NCI-H510A treated with DMSO at 0.1 percent for 48 hours (cell line): ENCODE measurements at regions not wholly inside any gene's neighbourhood (a gene's known extent, or its start where the extent isn't known, plus 50 kb on each side); places are given as distances from the start of the nearest gene placed in this dataset.
"Not testable (repeated sequence)": the region's sequence is repeated elsewhere in the genome, so short reads cannot be mapped to it uniquely, and the experiment has no call there.

Experiments
- DNase-seq: peaks from one replicate; lab custom pipeline; 2025; lab: John Stamatoyannopoulos, UW

- no peak for DNase-seq
These were observed 348.6 kb upstream of the KCNH7 start for GRCh38 chr2:163187119-163187518.

- no peak for DNase-seq
These were observed 346.6 kb upstream of the KCNH7 start for GRCh38 chr2:163185160-163185559.

GRCh38 chr2:163182764-163183354, 344.3 kb upstream of the KCNH7 start:
- peak; percentile 4 for DNase-seq

GRCh38 chr2:163177592-163177991, 339.0 kb upstream of the KCNH7 start:
- no peak for DNase-seq

GRCh38 chr2:163175294-163175693, 336.7 kb upstream of the KCNH7 start:
- no peak for DNase-seq

- DNase-seq = no peak
These were observed 335.0 kb upstream of the KCNH7 start for GRCh38 chr2:163173591-163173990.

GRCh38 chr2:163171786-163172530, 333.4 kb upstream of the KCNH7 start:
- no peak for DNase-seq

GRCh38 chr2:163157891-163158496, 319.4 kb upstream of the KCNH7 start:
- DNase-seq = no peak

GRCh38 chr2:163157411-163157810, 318.8 kb upstream of the KCNH7 start:
- no peak for DNase-seq

- DNase-seq = no peak
These were observed 317.4 kb upstream of the KCNH7 start for GRCh38 chr2:163155925-163156324.

GRCh38 chr2:163155279-163155883, 316.8 kb upstream of the KCNH7 start:
- peak; percentile 73 for DNase-seq

GRCh38 chr2:163142618-163143017, 304.1 kb upstream of the KCNH7 start:
- no peak for DNase-seq

- no peak for DNase-seq
These were observed 300.4 kb upstream of the KCNH7 start for GRCh38 chr2:163138947-163139346.

- DNase-seq = no peak
These were observed 296.7 kb upstream of the KCNH7 start for GRCh38 chr2:163135256-163135655.

GRCh38 chr2:163133602-163134001, 295.0 kb upstream of the KCNH7 start:
- DNase-seq = no peak

- DNase-seq = peak; percentile 25
These were observed 294.3 kb upstream of the KCNH7 start for GRCh38 chr2:163132850-163133249.

GRCh38 chr2:163132207-163132606, 293.6 kb upstream of the KCNH7 start:
- DNase-seq = not testable (repeated sequence)

- no peak for DNase-seq
These were observed 285.0 kb upstream of the KCNH7 start for GRCh38 chr2:163123526-163123925.

- DNase-seq = no peak
These were observed 283.7 kb upstream of the KCNH7 start for GRCh38 chr2:163122257-163122656.

- no peak for DNase-seq
These were observed 282.9 kb upstream of the KCNH7 start for GRCh38 chr2:163121483-163121882.

- DNase-seq = no peak
These were observed 281.4 kb upstream of the KCNH7 start for GRCh38 chr2:163119966-163120365.

- DNase-seq = no peak
These were observed 248.4 kb upstream of the KCNH7 start for GRCh38 chr2:163086940-163087339.
